ENCODE measurements at regions not wholly inside any gene's neighbourhood (a gene's known extent, or its start where the extent isn't known, plus 50 kb on each side); places are given as distances from the start of the nearest gene placed in this dataset.

DNA sequence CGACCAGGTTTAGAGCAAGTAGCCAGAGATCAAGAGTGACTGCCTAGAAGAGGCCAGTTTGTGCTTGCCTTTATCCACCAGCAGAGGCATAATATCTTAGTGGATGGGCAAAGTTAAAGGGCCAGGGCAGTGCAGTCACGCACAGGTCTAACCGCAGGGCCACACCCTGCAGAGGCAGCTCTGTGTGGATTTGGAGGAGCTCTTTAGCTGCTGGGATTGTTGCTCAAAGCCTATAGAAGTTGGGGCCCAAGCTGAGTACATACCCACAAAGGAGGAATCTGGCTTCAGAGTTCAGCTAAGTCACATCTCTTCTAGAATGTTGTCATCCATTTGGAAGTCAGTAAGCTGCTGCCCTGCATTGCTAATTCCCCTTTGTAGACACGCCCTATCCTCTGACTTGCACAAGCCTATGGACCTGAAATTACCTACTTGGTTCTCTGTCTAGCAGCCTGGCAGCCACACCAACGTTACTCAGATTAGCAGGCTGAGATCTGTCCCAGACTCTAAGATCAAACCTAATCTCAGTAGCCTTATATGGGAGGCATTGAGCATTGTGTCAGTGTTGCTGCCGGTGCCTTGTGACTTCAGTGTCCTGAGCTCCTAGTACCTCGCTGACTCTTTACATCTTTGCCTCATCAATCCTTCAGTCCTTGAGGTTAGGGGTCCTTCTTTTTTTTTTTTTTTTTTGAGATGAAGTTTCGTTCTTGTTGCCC is 102.9 kb upstream of the STARD13 start:
- no peak for TF ChIP-seq GATA2 (IDR thresholded peaks at IDR 0.05; ENCODE audit: low read depth, low read length)
- no peak for TF ChIP-seq GATA3 (IDR thresholded peaks at IDR 0.05; ENCODE audit: low read depth, low read length)
